GM12878 (cell line): ENCODE measurements at regions not wholly inside any gene's neighbourhood (a gene's known extent, or its start where the extent isn't known, plus 50 kb on each side); places are given as distances from the start of the nearest gene placed in this dataset.

ENCODE experiments used
- ATAC-seq: fragments of 200-7000 bp; cut with Tn5 transposase; 3 replicates; pipeline ENCODE4 v1.9.1; 2020; ENCODE audit warnings: mild to moderate bottlenecking, moderate library complexity
- BruUV-seq: library from RNA; stranded (reverse); fragments of 400-500 nt; replicated peaks from 2 replicates; lab custom pipeline; 2021; lab: Mats Ljungman, UMichigan
- CTCF ChIA-PET: fragments of 300-600 bp; sonication (Branson Sonifier 250); formaldehyde crosslinking; extraction: SDS; loops from one replicate; lab custom pipeline; 2021; ENCODE audit warnings: inconsistent platforms; lab: Yijun Ruan, JAX
- POLR2A ChIA-PET: fragments of 350-600 bp; formaldehyde crosslinking; extraction: SDS; loops from one replicate; lab custom pipeline; 2021; ENCODE audit warnings: inconsistent platforms; lab: Charles Lee
- RAD21 ChIA-PET: fragments of 300-600 bp; sonication (Branson Sonifier 250); formaldehyde crosslinking; loops from one replicate; lab custom pipeline; 2023; ENCODE audit warnings: antibody characterized with exemption; ENCODE audit not compliant: unreplicated experiment; lab: Charles Lee
- SMC1A ChIA-PET: fragments of 300-600 bp; sonication (Branson Sonifier 250); formaldehyde crosslinking; loops from one replicate; lab custom pipeline; 2023; ENCODE audit not compliant: unreplicated experiment, uncharacterized antibody; lab: Charles Lee
- DNase-seq: peaks from one replicate; pipeline ENCODE4 v3.0.0-alpha.2; 2011; ENCODE audit warnings: low read depth, low spot score
- FAIRE-seq: peaks from 3 replicates; lab custom pipeline; 2011; peaks lifted over from hg19 to GRCh38; lab: Jason Lieb, UNC
- H2AFZ ChIP-seq: 2 replicates; pipeline ENCODE4 v1.6.0; 2011; ENCODE audit warnings: low read depth, low read length, control low read depth; ENCODE audit not compliant: control insufficient read depth
- H3K27ac ChIP-seq: 2 replicates; pipeline ENCODE4 v1.5.1; 2011; ENCODE audit warnings: control low read depth; ENCODE audit not compliant: control insufficient read depth, insufficient read depth
- H3K27me3 ChIP-seq, 2 experiments: replicated peaks in 1 of 2; 2 replicates each; pipeline versions ENCODE4 v1.6.0 to v1.6.1; 2011; ENCODE audit warnings: low read length in 1 of 2; ENCODE audit not compliant: control insufficient read depth in 2 of 2, insufficient read depth in 2 of 2
- H3K36me3 ChIP-seq, 2 experiments: 2 replicates each; pipeline ENCODE4 v1.5.1; 2011; ENCODE audit warnings: low read length in 1 of 2; ENCODE audit not compliant: control insufficient read depth in 2 of 2, insufficient read depth in 2 of 2
- H3K4me1 ChIP-seq: 2 replicates; pipeline ENCODE4 v1.6.1; 2011; ENCODE audit warnings: mild to moderate bottlenecking, low read length, moderate library complexity, mixed read lengths; ENCODE audit not compliant: control insufficient read depth, insufficient read depth
- H3K4me2 ChIP-seq: 2 replicates; pipeline ENCODE4 v1.6.0; 2011; ENCODE audit warnings: control low read depth; ENCODE audit not compliant: control insufficient read depth, insufficient read depth
- H3K4me3 ChIP-seq: fragments of 200-600 bp; sonication (generic); 2 replicates; pipeline ENCODE4 v1.5.1; 2016
- H3K79me2 ChIP-seq: 2 replicates; pipeline ENCODE4 v1.6.0; 2011; ENCODE audit warnings: low read length; ENCODE audit not compliant: control insufficient read depth, insufficient read depth
- H3K9ac ChIP-seq: 2 replicates; pipeline ENCODE4 v1.8.0; 2011; ENCODE audit warnings: low read length, control low read depth, mixed read lengths; ENCODE audit not compliant: control insufficient read depth, insufficient read depth
- H3K9me3 ChIP-seq: replicated peaks from 3 replicates; pipeline ENCODE4 v1.5.1; 2011; ENCODE audit warnings: mild to moderate bottlenecking, low read length; ENCODE audit not compliant: control insufficient read depth, insufficient read depth
- H4K20me1 ChIP-seq: 2 replicates; pipeline ENCODE4 v1.6.0; 2011; ENCODE audit not compliant: control insufficient read depth, insufficient read depth
- CBFB ChIP-seq: IDR thresholded peaks from 2 replicates; pipeline ENCODE4 v1.6.1; 2016; ENCODE audit warnings: antibody characterized with exemption, low read depth
- GATAD2B ChIP-seq: fragments of 450-650 bp; conservative IDR thresholded peaks from 2 replicates; pipeline ENCODE4 v1.6.1; 2017; ENCODE audit warnings: low read depth, mild to moderate bottlenecking, moderate library complexity
- PKNOX1 ChIP-seq: fragments of 450-650 bp; IDR thresholded peaks from 2 replicates; pipeline ENCODE4 v1.6.1; 2016; ENCODE audit warnings: mild to moderate bottlenecking
- RFX5 ChIP-seq: IDR thresholded peaks from 2 replicates; pipeline ENCODE4 v1.6.1; 2011; ENCODE audit warnings: low read depth, low read length, improper control_type of control experiment
- SKIL ChIP-seq: fragments of 450-650 bp; IDR thresholded peaks from 2 replicates; pipeline ENCODE4 v1.6.1; 2017; ENCODE audit warnings: mild to moderate bottlenecking, low read depth, inconsistent platforms; ENCODE audit not compliant: poor library complexity, severe bottlenecking
- ZNF207 ChIP-seq: fragments of 450-650 bp; IDR thresholded peaks from 2 replicates; pipeline ENCODE4 v1.6.1; 2014; ENCODE audit warnings: antibody characterized with exemption, mild to moderate bottlenecking, borderline replicate concordance
- ZNF217 ChIP-seq: fragments of 450-650 bp; IDR thresholded peaks from 2 replicates; pipeline ENCODE4 v1.6.1; 2017; ENCODE audit warnings: antibody characterized with exemption, mild to moderate bottlenecking
- WGBS: methylation state at CpG from one replicate; pipeline ENCODE4 v1.1.6; 2016; ENCODE audit warnings: low lambda C conversion rate; ENCODE audit not compliant: insufficient replicate concordance, insufficient coverage; ENCODE audit errors: missing lambda C conversion rate; 5-methylcytosine and 5-hydroxymethylcytosine counted together
- in situ Hi-C: fragments of 300-500 bp; cut with MboI; formaldehyde crosslinking; loops from 9 replicates; pipeline ENCODE4 v1.14.3; 2018; ENCODE audit warnings: mixed read lengths
- intact Hi-C: fragments of 100-400 bp; cut with micrococcal nuclease; formaldehyde crosslinking; loops from one replicate; pipeline ENCODE4 v1.14.2; 2022; ENCODE audit not compliant: unreplicated experiment
- TF ChIP-seq, protein P1 (sequence below): IDR thresholded peaks from 2 replicates; pipeline ENCODE4 v1.6.1; 2011; ENCODE audit warnings: mild to moderate bottlenecking, low read depth, low read length, moderate library complexity; ENCODE audit not compliant: insufficient replicate concordance

DNA sequence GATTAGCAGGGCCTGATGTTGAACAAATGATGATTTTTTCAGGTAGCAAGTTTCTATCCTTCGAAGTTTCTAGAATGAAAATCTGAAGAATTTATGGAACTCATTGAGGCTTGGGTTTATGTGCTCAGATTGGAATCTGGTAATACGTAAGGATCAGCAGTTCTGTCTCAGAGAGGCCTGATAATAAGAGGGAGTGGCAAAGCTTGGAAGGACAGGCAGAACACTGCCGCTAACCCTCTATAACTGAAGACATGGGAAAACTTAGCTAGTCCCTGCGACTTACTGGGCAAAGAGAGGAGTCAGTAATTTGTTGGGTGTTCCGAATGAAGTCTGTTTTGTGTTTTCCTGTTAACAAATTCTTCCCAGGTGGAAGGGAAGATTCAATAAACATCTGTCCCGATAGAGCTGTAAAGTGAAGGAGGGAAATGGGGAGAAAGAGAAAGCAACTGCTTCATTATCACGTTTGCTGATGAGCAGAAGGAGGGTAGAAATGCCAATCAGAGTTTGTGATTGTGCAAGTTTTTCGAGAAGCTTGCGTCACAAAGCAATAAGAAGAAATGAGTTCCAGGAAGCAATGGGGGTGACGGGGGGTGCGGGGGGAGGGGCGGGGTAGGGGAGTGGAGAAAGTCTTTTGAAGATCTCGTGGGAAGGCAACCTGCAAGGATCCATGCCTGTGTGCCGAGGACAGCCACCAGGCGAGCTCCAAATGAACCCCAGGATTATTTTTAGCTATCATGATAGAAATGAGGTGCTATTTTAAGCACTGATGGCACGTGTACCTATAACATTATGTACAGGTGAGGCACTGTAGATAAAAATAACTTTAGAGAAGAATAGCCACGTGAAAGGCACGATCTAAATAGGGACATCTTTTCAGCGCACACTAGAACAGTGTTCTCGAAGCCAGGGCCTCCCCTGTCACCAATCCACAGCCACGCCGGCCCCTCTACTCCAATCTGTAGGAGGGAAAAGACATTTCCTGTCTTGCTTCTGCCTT lies 224.1 kb downstream of the FGF9 start:
- no peak overlapping the region for H2AFZ ChIP-seq
- BruUV-seq, result no TSS peak
- no peaks in the 10 kb centered on the region for H3K79me2 ChIP-seq
- H3K27ac ChIP-seq, result no peak overlapping the region
- no peak for DNase-seq
- ChIA-PET RAD21 (no interaction called here), CTCF (interaction anchor here (0.8 kb wide), 1 partner anchor 10 kb away, joined by 3 read pairs; no protein-coding TSS in a partner anchor)
- no peak overlapping the region for H3K4me3 ChIP-seq
- H4K20me1 ChIP-seq, result no peaks in the 10 kb centered on the region
- intact Hi-C loops (no loop called here), in situ Hi-C loops (no loop called here)
- no peaks in the 10 kb centered on the region for H3K4me1 ChIP-seq
- no peaks in the 10 kb centered on the region for H3K9me3 ChIP-seq
- TF ChIP-seq ZNF207 (no peak), CBFB (no peak), RFX5 (no peak), PKNOX1 (no peak), GATAD2B (no peak), ZNF217 (no peak), SKIL (no peak)
- TF ChIP-seq, protein P1, sequence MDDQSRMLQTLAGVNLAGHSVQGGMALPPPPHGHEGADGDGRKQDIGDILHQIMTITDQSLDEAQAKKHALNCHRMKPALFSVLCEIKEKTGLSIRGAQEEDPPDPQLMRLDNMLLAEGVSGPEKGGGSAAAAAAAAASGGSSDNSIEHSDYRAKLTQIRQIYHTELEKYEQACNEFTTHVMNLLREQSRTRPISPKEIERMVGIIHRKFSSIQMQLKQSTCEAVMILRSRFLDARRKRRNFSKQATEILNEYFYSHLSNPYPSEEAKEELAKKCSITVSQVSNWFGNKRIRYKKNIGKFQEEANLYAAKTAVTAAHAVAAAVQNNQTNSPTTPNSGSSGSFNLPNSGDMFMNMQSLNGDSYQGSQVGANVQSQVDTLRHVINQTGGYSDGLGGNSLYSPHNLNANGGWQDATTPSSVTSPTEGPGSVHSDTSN, result no peak
- TF ChIP-seq, all 136 proteins: peak for 0
- POLR2A ChIA-PET, result no interaction called here
- Histone ChIP-seq H3K36me3 (no peaks in the 10 kb centered on the region), H3K27me3 (no peaks in the 10 kb centered on the region; a peak in 1 of 4 replicates), H3K9ac (no peak overlapping the region), H3K4me2 (no peak overlapping the region)
- FAIRE-seq, result no peak
- no peak for ATAC-seq
- SMC1A ChIA-PET, result interaction anchor here (1.1 kb wide), 1 partner anchor 18 kb away, joined by 3 read pairs; no protein-coding TSS in a partner anchor
- WGBS, result 30% methylated on average over 16 of the region's 22 CpGs
